CD4-positive, CD25-positive, alpha-beta regulatory T cell (primary cell): ENCODE measurements at regions not wholly inside any gene's neighbourhood (a gene's known extent, or its start where the extent isn't known, plus 50 kb on each side); places are given as distances from the start of the nearest gene placed in this dataset.
"Not testable (repeated sequence)": the region's sequence is repeated elsewhere in the genome, so short reads cannot be mapped to it uniquely, and the experiment has no call there.

Source experiments
- ATAC-seq, 2 donors: fragments of 150-1000 bp; cut with Tn5 transposase; one replicate each; pipeline ENCODE4 v1.10.0; 2021; ENCODE audit warnings: low read depth in 2 of 2, moderate number of reproducible peaks in 2 of 2, moderate library complexity in 1 of 2
- DNase-seq, 3 donors: peaks; one replicate each; pipeline versions ENCODE4 v3.0.0 to v3.0.0-alpha.2; 2012 to 2022; ENCODE audit warnings: mixed read lengths in 1 of 3
- H3K27ac ChIP-seq: one replicate; pipeline ENCODE4 v1.7.0; 2013; ENCODE audit warnings: mild to moderate bottlenecking, low read length; ENCODE audit not compliant: insufficient read depth, poor library complexity, severe bottlenecking
- H3K27me3 ChIP-seq: one replicate; pipeline ENCODE4 v1.7.0; 2013; ENCODE audit warnings: low read length; ENCODE audit not compliant: control insufficient read depth, insufficient read depth
- H3K36me3 ChIP-seq: one replicate; pipeline ENCODE4 v1.7.0; 2013; ENCODE audit warnings: mild to moderate bottlenecking, low read length, moderate library complexity; ENCODE audit not compliant: control insufficient read depth, insufficient read depth
- H3K4me1 ChIP-seq: 2 replicates; pipeline ENCODE4 v1.7.0; 2013; ENCODE audit warnings: mild to moderate bottlenecking, low read length; ENCODE audit not compliant: insufficient read depth, control insufficient read depth, poor library complexity, severe bottlenecking
- H3K4me3 ChIP-seq: one replicate; pipeline ENCODE4 v1.7.0; 2013; ENCODE audit warnings: low read depth, mild to moderate bottlenecking, low read length, moderate library complexity
- H3K9me3 ChIP-seq, 2 experiments: 1 replicate in 1 of 2; 2 replicates in 1 of 2; pipeline ENCODE4 v1.7.0; 2013; ENCODE audit warnings: low read length in 2 of 2, mild to moderate bottlenecking in 1 of 2, moderate library complexity in 1 of 2; ENCODE audit not compliant: control insufficient read depth in 2 of 2
- H3K27ac Mint-ChIP-seq, 3 donors: one replicate each; pipeline ENCODE4 v1.8.0; 2020 to 2022; ENCODE audit warnings: mild to moderate bottlenecking in 3 of 3, mixed read lengths in 3 of 3, moderate library complexity in 2 of 3
- H3K27me3 Mint-ChIP-seq: one replicate; pipeline ENCODE4 v1.8.0; 2022; ENCODE audit warnings: mild to moderate bottlenecking, mixed read lengths
- H3K36me3 Mint-ChIP-seq: one replicate; pipeline ENCODE4 v1.8.0; 2020; ENCODE audit warnings: mixed read lengths
- H3K4me1 Mint-ChIP-seq, 4 donors: one replicate each; pipeline ENCODE4 v1.8.0; 2020 to 2022; ENCODE audit warnings: mixed read lengths in 4 of 4, mild to moderate bottlenecking in 1 of 4
- H3K4me3 Mint-ChIP-seq, 4 donors: one replicate each; pipeline ENCODE4 v1.8.0; 2020 to 2022; ENCODE audit warnings: mild to moderate bottlenecking in 4 of 4, mixed read lengths in 4 of 4, moderate library complexity in 3 of 4
- H3K9me3 Mint-ChIP-seq, 7 donors: one replicate each; pipeline ENCODE4 v1.8.0; 2020 to 2022; ENCODE audit warnings: mixed read lengths in 7 of 7, mild to moderate bottlenecking in 3 of 7, moderate library complexity in 2 of 7

DNA sequence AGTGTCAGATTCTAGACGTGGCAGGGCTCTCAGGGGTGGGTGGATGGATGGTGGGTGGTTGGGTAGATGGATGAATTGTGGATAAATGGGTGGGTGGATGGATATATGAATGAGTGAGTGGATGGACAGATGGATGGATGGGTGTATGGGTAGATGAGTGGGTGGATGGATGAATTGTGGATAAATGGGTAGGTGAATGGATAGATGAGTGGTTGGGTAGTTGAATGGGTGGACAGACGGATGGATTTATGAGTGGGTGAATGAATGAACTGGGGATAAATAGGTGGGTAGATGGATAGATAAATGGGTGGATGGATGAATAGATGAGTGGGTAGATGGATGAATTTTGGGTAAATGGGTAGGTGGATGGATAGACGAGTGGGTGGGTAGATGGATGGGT is 111.0 kb upstream of the ZNF469 start:
- H3K27me3 ChIP-seq, H3K36me3 Mint-ChIP-seq, H3K4me1 Mint-ChIP-seq, H3K9me3 ChIP-seq, H3K27ac Mint-ChIP-seq, H3K9me3 Mint-ChIP-seq, H3K36me3 ChIP-seq, DNase-seq, H3K27ac ChIP-seq, H3K4me3 Mint-ChIP-seq, H3K4me1 ChIP-seq, ATAC-seq, H3K4me3 ChIP-seq, H3K27me3 Mint-ChIP-seq: not testable (repeated sequence)

DNA sequence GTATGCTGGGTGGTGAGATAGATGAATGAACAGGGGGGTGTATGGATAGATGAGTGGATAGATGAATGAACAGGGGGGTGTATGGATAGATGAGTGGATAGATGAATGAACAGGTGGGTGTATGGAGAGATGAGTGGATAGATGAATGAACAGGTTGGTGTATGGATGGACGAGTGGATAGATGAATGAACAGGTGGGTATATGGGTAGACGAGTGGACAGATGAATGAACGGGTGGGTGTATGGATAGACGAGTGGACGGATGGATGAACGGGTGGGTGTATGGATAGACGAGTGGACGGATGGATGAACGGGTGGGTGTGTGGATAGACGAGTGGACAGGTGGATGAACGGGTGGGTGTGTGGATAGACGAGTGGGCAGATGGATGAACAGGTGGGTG is 110.3 kb upstream of the ZNF469 start:
- not testable (repeated sequence) for H3K4me1 Mint-ChIP-seq, H3K27me3 Mint-ChIP-seq, H3K36me3 ChIP-seq, H3K36me3 Mint-ChIP-seq, H3K4me1 ChIP-seq, H3K27ac ChIP-seq, H3K4me3 ChIP-seq, DNase-seq, H3K9me3 ChIP-seq, H3K27ac Mint-ChIP-seq, H3K4me3 Mint-ChIP-seq, ATAC-seq, H3K27me3 ChIP-seq, H3K9me3 Mint-ChIP-seq

DNA sequence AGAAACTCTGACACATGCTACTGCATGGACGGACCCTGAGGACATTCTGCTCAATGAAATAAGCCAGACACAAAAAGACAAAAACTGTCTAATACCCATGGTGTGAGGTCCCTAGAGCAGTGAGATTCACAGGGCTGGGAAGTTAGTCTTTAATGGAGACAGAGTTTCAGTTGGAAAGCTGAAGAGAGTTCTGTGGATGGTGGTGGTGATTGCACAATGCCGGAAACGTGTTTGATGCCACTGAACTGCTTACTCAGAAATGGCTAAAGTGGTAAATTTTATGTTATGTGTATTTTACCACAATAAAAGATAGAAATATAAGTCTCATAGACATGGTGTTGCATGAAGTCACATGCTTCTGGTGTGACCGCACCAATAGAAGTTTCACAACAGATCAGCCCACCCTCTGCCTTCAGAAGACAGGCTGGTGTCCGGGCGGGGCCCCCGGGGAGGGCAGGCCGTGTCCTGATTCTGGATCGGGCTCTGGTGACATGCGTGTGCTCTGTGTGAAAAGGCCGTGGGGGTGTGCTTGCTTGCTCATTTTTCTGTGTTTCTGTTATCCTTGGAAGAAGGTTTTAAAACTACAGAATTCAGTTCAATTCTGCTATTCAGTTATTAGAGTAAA is 108.5 kb upstream of the ZNF469 start:
- DNase-seq, H3K4me1 Mint-ChIP-seq, H3K4me3 ChIP-seq, H3K36me3 Mint-ChIP-seq, H3K9me3 Mint-ChIP-seq, H3K27ac ChIP-seq, H3K9me3 ChIP-seq, H3K4me1 ChIP-seq, H3K4me3 Mint-ChIP-seq, H3K27ac Mint-ChIP-seq, H3K36me3 ChIP-seq, ATAC-seq, H3K27me3 ChIP-seq, H3K27me3 Mint-ChIP-seq: not testable (repeated sequence)

DNA sequence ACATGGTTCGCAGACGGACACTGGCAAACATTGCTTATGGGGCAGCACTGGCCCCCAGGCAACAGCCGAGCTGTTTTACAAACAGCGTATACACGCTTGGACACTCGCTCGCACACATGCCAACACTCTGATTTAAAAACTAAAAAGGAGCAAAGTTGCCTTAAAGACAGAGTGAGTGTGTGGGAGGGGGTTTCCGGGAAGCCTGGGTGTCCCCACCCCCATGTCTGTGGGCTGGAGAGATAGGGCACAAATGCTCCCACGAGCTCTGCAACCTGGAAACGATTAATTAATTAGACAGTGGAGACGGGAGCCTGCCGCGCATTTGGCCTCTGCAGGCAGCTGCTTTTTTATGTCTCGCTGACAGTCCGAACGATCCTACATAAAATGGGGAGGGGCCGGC is 107.9 kb upstream of the ZNF469 start:
- Histone ChIP-seq H3K9me3 (no peaks in the 10 kb centered on the region), H3K27ac (no peak overlapping the region), H3K4me1 (no peaks in the 10 kb centered on the region), H3K36me3 (no peaks in the 10 kb centered on the region), H3K4me3 (no peak overlapping the region), H3K27me3 (no peaks in the 10 kb centered on the region)
- no peaks in the 10 kb centered on the region for H3K36me3 Mint-ChIP-seq
- H3K4me1 Mint-ChIP-seq = no peaks in the 10 kb centered on the region
- no peak overlapping the region for H3K27ac Mint-ChIP-seq
- peaks cover 0 to 2% (median 0%) of the 10 kb centered on the region in 7 donors for H3K9me3 Mint-ChIP-seq
- no peak for DNase-seq
- no peaks in the 10 kb centered on the region for H3K27me3 Mint-ChIP-seq
- ATAC-seq = no peak
- no peak overlapping the region for H3K4me3 Mint-ChIP-seq

DNA sequence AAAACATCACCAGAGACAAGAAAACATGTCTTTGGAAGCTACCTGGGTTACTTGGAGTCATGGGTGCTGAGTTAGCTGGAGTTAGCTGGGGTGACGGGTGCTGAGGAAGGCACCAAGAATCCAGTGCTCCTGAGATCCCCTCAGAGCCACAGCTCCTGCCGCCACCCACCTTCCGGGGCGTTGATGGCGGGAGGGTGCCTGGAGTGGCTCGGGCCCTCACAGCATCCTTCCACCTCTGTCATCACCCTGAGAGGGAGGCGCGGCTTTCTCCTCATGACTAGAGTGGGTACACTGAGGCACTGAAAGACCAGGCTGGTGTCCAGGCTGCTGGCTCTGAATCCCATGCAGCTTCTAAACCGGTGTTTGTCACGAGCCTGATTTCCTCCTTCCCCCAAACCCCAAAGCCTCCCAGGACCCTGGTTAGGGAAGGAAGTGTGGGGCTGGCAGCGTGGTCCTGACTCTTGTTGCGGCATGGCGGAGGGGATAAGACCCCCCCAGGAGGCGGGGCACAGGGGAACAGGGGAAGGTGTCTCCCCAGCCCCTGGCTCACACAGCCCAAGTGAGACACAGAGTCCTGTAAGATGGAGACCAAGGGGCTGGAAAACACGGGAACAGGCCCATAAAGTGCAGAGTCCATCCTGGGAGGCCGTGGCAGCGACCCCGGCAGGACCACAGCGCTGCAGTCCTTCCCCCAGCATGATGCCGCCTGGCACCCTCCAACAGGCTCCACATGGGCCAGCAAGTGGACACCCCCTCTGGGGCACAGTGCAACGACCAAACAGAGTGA is 107.2 kb upstream of the ZNF469 start:
- H3K27ac Mint-ChIP-seq, H3K36me3 ChIP-seq, H3K27ac ChIP-seq, DNase-seq, H3K36me3 Mint-ChIP-seq, H3K9me3 ChIP-seq, H3K27me3 Mint-ChIP-seq, ATAC-seq, H3K4me1 Mint-ChIP-seq, H3K4me3 Mint-ChIP-seq, H3K27me3 ChIP-seq, H3K4me3 ChIP-seq, H3K4me1 ChIP-seq, H3K9me3 Mint-ChIP-seq: not testable (repeated sequence)

DNA sequence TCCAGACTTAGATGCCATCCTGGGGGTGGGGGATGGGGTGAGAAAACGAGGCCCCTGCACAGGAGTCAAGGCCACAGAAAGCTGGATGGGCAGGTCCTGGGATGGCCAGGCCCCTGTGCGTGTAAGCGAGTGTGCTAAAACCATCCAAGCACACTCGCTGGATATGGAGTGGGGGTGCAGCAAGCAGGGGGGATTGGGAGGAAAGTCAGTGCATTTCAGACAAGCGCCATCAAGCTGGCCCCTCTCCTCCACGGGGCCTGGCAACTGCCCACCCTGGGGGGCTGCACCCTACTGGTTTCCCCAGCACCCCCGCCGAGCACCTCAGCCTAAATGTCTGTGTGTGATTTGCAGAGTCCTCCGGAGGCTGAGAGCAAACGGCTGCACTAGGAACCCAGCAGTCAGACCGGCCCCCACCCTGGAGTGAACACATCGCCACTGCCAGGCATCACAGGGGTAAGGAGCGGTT is 106.6 kb upstream of the ZNF469 start:
- H3K27ac Mint-ChIP-seq, H3K27me3 ChIP-seq, H3K27ac ChIP-seq, H3K4me3 ChIP-seq, H3K9me3 Mint-ChIP-seq, H3K4me1 Mint-ChIP-seq, H3K4me1 ChIP-seq, H3K9me3 ChIP-seq, H3K27me3 Mint-ChIP-seq, H3K36me3 Mint-ChIP-seq, DNase-seq, H3K4me3 Mint-ChIP-seq, H3K36me3 ChIP-seq, ATAC-seq: not testable (repeated sequence)

DNA sequence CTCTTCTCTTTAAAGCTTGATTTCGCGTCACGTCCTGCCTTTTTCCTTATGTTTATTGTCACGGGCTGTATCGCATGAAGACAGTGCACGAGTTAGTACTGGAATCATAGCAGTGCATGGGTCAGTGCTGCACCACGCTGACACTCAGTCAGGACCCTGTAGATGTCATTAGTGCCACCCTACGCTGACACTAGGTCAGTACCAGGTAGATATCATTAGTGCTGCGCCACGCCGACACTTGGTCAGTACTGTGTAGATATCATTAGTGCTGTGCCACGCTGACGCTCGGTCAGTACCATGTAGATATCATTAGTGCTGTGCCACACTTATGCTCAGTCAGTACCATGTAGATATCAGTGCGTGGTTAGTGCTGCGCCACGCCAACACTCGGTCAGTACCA is 106.2 kb upstream of the ZNF469 start:
- no peaks in the 10 kb centered on the region for H3K27me3 Mint-ChIP-seq
- H3K27me3 ChIP-seq = no peaks in the 10 kb centered on the region
- H3K9me3 Mint-ChIP-seq = peaks cover 0 to 2% (median 0%) of the 10 kb centered on the region in 7 donors
- ATAC-seq (no peak), DNase-seq (no peak)
- no peak overlapping the region for H3K4me3 ChIP-seq
- no peaks in the 10 kb centered on the region for H3K36me3 Mint-ChIP-seq
- H3K4me3 Mint-ChIP-seq = no peak overlapping the region
- H3K36me3 ChIP-seq = no peaks in the 10 kb centered on the region
- H3K27ac ChIP-seq = no peak overlapping the region
- H3K27ac Mint-ChIP-seq = no peak overlapping the region
- no peaks in the 10 kb centered on the region for H3K4me1 ChIP-seq
- H3K9me3 ChIP-seq = no peaks in the 10 kb centered on the region
- H3K4me1 Mint-ChIP-seq = no peaks in the 10 kb centered on the region

DNA sequence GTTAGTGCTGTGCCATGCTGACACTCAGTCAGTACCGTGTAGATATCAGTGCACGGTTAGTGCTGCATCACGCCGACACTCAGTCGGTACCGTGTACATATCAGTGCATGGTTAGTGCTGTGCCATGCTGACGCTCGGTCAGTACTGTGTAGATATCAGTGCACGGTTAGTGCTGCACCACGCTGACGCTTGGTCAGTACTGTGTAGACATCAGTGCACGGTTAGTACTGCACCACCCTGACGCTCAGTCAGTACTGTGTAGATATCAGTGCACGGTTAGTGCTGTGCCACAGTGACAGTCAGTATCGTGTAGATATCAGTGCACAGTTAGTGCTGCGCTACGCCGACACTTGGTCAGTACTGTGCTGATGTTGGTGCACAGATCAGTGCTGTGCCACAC is 102.8 kb upstream of the ZNF469 start:
- Histone ChIP-seq H3K4me1 (no peaks in the 10 kb centered on the region), H3K4me3 (no peak overlapping the region), H3K9me3 (no peaks in the 10 kb centered on the region), H3K27ac (no peak overlapping the region), H3K27me3 (no peaks in the 10 kb centered on the region), H3K36me3 (no peaks in the 10 kb centered on the region)
- DNase-seq (no peak), ATAC-seq (no peak)
- Mint-ChIP-seq H3K4me1 (no peaks in the 10 kb centered on the region), H3K36me3 (no peaks in the 10 kb centered on the region), H3K27me3 (no peaks in the 10 kb centered on the region), H3K4me3 (no peak overlapping the region), H3K9me3 (no peaks in the 10 kb centered on the region), H3K27ac (no peak overlapping the region)
